GM21390 (cell line): ENCODE measurements at regions not wholly inside any gene's neighbourhood (a gene's known extent, or its start where the extent isn't known, plus 50 kb on each side); places are given as distances from the start of the nearest gene placed in this dataset.
"Not testable (repeated sequence)": the region's sequence is repeated elsewhere in the genome, so short reads cannot be mapped to it uniquely, and the experiment has no call there.

Experiments used
- ATAC-seq: cut with Tn5 transposase; IDR thresholded peaks from one replicate; pipeline ENCODE4 v1.9.1; 2021; ENCODE audit not compliant: unreplicated experiment

DNA sequence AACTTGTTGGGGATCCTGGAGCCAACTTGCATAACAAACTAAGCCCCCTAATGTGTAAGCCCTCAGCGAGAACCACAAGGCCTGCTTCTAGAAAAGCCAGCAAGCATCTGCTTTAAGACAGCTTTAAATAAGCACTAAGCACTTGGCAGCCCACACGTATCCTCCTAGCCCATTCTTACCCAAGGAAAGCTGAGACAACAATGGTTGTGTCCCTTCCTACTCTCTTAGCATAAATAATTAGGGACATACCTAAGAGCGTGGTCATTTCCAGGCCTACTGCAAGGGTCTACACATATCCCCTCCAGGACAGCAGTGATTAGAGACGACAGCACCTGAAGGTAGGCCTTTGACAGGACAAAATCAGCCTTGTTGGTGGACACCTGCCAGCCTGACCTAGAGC is 322.8 kb upstream of the PPARGC1A start:
- ATAC-seq, result no peak

DNA sequence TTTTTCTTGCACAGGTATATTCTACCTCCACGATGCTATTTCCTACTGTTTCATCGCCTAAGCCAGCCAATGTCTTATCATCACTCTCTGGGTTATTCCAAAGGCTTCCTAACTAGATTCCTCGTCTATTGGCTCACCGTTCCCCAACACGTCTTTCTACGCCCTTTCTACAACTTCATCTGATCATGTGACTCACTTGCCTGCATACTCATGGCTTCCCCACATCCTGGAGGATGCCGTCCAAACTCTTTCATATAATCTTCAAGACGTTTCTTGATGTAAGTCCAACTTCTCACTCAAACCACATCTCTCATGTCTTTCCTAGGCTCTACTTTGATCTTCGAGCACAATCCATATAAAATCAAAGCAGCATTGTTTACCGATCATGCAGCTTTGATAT is 322.0 kb upstream of the PPARGC1A start:
- no peak for ATAC-seq

DNA sequence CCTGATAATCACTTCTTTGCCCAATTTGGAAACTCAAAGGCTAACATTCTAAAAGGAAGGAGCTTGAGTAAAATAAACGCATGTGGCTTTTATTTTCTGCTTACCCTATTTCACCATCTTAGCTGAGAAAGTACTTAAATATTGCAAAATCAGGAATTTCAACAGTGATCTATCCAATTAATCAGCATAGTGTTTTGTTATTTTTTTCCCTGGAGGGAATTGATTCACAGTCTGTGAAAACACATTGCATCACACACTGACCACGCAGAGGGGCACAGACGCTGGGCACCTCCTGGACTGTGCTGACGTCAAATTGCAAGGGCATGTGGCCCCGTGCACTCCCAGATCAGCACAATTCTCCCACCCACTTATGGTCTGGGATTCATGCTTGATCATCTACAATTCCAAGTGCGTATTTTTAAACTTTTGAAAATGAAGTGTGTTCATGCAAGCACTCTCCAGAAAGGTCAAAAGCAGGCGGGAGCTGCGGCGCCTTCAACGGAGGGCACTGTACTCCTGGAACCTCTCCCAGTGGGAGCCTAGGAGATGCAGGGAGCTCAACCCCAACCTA is 320.6 kb upstream of the PPARGC1A start:
- no peak for ATAC-seq

DNA sequence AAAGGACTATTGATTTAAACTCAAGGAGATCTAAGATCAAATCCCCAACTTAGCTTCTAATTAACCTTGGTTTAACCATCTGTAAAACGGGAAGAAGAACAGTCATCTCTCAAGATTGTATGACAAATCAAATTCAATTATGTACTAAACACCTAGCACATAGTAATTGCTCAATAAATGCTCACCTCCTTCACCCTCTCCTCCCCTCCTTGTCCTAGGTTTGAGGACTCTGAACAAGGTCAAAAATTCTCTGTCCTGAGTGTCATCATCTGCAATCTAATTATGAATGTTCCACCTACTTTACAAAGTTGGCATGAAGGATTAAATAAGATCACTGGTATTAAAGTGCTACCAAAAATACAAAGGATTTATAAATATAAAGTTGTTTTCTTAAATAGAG is 320.1 kb upstream of the PPARGC1A start:
- no peak for ATAC-seq

DNA sequence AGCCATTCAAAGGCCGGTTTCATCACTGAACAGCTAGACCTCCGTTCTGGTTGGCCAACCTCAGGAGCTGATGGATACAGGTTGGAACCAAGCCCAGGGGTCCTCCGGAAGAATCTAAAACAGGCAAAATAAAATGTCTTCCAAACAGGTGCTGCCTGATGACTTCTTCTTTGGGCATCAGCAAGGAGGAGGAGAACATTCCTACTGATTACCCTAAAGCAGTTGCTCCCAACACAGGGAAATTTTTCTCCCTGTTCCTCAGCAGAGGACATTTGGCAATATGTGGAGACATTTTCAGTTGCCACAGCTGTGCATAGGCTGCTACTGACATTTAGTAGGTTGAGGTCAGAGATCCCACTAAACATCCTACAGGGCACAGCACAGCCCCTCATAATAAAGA is 319.3 kb upstream of the PPARGC1A start:
- ATAC-seq, result no peak

DNA sequence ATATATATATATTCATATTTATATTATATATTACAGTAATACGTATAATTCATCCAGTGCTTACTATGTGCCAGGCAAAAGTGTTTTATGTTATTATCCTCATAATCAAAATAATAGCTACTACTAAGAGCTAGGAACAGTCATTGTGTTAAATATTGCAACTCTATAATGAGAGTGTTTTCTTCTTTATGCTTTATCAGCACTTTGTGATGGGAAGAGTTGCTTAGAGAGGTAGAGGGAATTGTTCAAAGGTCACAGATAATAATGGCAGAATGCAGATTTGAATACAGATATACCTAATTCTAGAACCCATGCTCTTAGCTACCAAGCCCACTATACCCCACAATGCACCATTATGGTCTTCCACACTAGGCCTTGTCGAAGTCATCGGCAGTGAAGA is 318.8 kb upstream of the PPARGC1A start:
- ATAC-seq, result no peak

DNA sequence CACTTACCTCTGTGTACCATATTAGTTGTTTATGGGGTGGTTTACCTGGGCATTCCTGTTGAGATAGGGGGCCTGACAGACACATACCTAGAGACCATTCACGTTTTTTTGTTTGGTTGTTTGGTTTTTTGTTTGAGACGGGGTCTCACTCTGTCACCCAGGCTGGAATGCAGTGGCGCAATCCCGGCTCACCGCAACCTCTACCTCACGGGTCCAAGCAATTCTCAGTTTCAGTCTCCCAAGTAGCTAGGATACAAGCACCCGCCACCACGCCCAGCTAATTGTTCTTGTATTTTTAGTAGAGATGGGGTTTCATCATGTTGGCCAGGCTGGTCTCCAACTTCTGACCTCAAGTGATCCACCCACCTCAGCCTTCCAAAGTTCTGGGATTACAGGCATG is 314.9 kb upstream of the PPARGC1A start:
- not testable (repeated sequence) for ATAC-seq

DNA sequence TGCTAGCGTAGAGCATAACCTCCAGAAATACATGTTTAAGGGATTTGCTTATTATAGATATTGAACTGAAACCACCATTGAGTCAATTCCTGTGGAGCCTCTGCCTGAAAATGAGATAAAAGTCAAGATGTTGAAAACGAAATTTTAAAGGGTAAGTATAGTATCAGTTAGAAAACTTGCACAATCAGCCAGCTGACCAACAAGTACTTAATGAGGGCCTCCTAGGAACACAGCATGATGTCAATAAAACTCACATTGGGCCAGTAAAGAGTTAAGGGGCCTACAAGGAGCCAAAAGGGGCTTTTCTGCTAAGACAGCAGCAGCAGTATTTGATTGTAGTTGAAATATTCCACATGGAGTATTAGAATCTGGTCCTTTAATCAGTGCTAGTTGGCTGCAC is 314.1 kb upstream of the PPARGC1A start:
- ATAC-seq, result no peak

DNA sequence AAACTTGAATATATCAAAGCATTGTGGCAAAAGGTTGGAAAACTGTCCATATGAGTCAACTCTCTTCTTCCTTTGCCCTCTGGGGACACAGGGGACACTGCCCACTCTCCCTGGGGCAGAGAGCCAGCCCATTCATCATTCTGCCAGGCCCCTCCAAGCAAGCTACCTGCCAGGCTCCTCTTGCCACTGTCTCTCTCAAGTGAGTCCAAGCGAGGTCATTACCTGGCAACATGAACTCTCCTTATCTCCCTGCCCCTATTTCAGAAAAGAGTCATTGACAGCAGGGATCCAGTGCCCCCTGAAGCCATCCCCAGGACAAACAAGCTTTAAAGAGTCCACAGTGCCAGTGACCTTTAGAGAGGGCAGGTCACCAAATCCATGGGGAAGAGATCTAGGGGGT is 312.7 kb upstream of the PPARGC1A start:
- ATAC-seq, result no peak

DNA sequence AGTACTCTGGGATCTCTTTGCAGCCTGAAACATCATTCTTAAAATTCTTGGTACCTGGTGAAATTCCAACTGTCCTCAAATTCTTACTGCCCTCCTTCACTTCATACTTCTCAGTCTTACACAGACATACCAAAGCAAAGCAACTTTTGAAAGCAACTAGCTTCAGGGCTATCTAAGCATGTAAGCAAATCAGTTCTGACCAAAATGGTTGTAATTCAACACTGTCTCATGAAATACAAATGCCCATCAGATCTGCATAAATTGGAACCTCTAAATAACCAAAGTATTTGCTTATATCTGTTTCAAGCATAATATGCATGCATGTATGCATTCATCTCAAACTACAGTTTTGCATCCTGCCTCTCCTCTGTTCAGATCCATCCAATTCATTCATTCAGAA is 308.1 kb upstream of the PPARGC1A start:
- ATAC-seq, result no peak

DNA sequence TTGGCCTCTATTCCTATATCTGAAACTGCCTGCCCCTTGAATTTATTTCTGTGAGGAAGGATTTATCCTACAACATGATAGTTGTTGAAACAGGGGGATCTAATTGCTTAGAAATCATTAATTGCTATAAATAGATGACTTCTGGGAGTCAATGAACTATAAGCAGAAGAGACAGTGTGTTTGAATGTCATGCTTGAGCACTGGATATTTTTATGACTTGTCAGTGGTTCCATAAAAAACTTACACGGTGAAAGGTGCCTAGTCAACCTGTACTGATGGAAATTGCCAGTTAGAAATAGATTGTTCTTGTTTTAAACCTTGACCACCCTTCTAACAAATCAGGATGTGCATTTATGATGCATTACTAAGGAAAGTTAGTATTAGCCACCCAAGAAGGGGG is 306.9 kb upstream of the PPARGC1A start:
- no peak for ATAC-seq

DNA sequence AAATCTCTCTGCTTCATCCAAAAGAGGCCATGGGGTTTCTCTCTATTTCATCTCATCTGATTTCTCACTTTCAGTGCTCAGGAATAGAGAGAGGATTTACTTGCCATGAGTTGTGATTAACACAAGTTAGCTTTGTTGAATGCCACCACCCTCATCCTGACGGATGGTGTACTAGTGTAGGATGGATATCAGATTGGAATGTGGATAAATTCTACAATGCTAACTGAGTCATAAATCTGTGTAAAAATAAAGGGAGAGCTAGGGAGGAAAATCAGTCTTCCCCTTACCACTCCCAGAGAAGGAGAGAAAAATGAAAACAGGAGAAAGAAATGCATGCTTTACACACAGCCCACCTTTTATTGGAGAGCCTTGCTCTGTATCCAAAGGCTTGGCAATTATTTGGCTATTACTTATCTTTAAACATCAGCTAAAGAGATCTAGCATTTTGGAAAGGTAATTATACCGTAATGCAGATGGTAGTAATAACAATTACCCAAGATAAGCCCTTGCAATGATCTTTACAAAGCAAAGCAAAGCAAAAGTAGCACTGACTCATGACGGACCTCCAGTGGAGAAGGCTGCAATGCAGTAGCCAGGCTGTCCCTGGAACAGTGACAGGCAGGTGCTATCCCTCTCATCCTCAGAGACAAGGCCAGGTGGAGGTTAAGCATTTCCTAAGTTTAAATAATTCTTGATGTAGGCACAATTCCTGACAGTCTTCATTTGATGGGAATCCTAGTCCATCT is 306.3 kb upstream of the PPARGC1A start:
- no peak for ATAC-seq

DNA sequence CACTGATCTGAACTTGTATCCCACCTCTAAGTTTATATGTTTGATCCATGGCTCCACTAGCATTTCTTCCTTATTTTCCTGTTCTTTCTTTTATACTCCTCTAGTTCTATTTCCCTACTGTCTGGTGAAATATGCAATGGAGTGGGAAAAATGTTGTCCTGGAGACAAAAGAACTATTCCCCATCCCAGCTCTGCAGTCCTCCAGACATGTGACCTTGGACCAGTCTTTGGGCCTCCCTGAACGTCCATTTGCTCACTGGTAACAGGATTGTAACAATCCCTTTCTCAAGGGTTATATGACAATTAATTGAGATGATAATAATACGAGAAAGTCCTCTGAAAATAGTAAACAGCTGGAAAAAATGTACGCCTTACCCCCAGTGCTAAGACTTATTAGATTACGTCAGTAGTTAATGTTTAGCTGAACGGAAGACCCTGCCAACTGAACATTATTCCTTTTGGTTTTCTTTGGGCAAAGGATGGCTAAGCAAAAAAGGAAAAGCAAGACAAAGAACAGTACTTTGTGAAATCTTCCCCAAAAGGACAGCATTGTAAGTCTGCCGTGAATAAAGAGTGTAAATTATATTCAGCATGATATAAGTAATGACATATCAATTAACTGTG is 302.3 kb upstream of the PPARGC1A start:
- no peak for ATAC-seq

DNA sequence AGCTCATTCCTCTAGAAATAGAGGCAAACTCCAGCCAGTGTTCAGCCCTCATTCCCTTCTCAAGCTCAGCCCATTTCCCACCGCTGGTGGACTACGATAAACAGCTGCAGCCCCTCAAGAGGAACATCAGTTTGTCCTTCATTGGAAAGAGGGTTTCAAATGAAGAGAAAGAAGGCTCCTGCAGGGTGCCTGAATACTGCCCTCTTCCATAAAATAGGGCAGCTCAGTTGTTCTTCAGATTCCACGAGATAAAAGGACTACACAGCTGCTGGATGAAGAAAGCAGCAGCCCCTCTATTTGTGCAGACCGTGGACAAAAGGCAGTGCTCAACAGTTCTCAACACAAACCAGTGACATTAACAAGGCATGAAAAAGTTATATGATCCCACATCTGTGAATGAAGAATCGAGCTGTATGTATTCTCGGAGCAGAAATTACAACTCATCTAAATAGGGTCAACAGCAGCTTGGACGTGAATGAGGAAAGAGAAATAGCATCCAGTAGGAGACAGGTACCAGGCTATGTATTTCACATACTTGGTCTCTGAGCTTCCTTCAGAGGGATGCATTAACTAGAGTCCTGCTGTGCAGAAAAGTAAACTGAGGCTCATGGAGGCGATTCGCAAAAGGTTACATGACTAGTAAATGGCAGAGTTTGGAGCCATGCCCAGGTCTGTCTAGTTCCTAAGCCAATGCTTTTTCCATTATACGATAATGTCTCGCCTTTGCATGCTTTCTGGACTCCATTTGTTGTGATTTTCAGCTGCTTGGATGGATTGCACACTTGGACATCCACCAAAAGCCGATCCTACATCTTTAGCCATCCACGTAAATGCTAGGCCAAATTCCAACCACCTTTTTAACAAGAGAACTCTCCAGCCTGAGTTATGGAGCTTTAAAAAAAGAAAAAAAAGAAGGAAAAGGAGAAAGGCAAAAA is 301.2 kb upstream of the PPARGC1A start:
- ATAC-seq, result no peak

DNA sequence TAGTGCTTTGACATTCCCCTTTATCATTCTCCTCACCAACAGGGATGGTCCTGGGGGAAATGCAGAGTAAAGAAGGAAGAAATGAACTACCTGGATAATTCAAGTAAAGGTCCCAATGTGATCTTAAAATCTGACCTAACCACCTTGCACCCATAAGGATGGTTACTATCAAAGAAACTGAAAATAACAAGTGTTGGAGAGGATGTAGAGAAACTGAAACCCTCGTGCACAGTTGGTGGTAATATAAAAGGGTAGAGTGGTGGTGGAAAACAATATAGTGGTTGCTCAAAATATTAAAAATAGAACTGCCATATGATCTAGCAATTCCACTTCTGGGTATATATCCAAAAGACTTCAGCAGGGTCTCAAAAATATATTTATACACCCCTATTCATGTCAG is 298.6 kb upstream of the PPARGC1A start:
- ATAC-seq, result no peak

DNA sequence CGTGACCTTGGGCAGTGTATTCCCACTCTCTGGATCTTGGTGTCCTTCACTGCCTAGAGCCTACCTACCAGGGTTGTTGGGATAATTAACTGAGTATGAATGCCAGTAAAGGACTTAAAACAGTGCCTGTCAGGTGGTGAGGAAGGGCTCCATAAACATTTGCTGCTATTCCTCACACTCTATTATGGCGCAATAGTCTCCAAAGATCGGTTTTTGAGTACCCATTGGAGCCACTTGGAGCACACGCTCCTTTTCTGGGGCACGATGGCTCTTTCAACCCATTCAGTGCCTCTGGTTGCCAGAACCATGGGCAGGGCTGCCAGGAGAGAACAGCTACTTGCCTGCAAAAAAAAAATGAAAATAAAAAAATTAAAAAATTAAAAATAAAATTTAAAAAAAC is 296.6 kb upstream of the PPARGC1A start:
- ATAC-seq, result no peak

DNA sequence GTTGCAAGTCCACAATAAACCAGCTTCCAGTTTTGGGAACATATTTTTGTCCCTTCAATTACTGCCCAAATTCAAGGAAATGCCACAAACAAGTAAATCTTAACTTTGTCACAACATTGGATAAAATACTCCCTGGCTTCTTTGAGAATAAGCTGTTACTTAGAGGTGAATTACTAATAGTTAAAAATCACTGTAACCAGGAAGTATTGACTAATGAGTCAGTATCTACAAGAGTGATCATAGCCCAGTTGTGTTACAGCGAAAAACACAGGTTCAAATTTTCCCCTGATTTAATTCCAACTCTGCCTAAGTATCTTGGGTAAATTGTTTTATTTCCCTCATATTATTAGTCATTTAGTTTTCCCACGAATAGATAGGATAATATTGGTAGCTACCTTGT is 291.2 kb upstream of the PPARGC1A start:
- ATAC-seq, result no peak

DNA sequence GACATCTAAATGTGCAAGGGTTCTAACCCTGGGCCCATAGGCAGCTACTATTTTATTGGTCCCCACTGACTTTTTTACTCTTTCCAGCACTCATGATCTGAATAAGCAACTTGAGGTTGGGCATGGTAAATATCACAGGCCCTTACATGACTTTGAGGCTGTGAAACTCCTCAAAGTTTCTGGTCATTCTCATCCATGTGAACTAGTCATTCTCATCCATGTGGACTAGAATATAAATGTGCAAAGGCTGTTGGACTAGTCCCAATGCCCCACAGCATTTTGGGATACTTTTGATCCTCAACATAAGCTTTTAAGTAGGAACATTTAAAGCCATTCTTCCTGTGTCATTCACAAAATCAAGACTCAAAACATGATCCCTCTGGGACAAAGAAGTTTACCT is 290.7 kb upstream of the PPARGC1A start:
- ATAC-seq, result no peak

DNA sequence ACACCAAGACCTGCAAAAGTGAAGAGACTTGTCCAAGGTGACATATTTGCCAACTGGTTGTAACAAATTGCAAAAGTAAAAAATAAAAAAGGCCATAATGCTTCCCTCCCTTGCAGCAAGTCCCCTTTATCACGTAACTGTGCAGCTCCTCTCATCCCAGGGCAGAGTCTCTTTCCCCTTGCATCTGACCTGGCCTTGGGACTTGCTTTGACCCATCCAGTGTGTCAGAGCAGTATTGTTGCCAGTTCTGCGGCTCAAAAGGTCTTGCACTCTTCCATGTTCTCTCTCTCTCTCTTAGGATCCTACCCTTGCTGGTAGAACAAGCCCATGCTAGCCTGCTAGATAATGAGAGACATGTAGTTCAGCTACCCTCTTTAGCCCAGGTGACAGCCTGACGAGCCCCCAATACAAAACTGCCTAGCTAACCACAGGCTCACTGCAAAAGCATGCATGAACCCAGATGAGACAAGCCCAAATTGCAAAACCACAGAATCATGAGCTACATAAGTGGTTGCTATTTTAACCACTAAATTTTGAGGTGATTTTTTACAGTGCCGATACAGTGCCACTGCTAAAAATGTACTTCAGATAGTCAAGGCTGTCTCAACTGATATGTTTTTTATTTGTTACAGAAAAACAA is 289.5 kb upstream of the PPARGC1A start:
- ATAC-seq, result no peak

DNA sequence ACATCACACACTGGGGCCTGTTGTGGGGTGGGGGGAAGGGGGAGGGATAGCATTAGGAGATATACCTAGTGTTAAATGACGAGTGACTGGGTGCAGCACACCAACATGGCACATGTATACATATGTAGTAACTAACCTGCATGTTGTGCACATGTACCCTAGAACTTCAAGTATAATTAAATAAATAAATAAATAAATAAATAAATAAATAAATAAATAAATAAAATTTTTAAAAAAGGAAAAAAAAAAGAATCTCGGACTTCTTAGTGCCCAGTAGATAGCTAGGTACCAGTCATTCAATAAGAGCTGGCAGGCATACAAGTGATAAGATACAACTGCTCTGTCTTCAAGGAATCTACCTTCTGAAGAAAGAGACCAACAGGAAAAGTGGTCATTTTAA is 287.6 kb upstream of the PPARGC1A start:
- ATAC-seq, result not testable (repeated sequence)

DNA sequence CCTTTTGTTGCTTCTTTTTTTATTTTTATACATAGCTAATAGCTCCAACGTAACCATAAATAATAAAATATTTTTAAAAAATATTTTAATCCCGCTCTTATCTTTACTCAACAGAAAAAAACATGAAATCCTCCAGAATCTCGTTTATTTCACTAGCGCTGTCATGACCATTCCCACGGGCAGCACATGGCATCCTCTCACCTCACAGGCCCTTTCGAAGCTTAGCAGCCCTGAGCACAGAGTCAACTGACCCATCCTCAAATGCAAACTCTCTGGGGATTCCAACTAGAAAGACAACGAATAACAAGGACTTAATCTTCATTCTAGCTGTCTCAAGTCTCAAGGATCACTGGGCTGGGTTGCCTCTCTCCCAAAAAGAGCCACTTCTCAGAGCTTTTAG is 285.9 kb upstream of the PPARGC1A start:
- ATAC-seq, result no peak
